Naive thymus-derived CD4-positive, alpha-beta T cell (primary cell): ENCODE measurements at regions not wholly inside any gene's neighbourhood (a gene's known extent, or its start where the extent isn't known, plus 50 kb on each side); places are given as distances from the start of the nearest gene placed in this dataset.

Experiments used
- ATAC-seq: fragments of 150-1000 bp; cut with Tn5 transposase; 2 replicates; pipeline ENCODE4 v1.10.0; 2021; ENCODE audit warnings: mild to moderate bottlenecking, moderate library complexity
- CTCF ChIA-PET: fragments of 350-600 bp; sonication (Branson Sonifier 250); formaldehyde crosslinking; loops from one replicate; lab custom pipeline; 2021; ENCODE audit warnings: antibody characterized with exemption; lab: Charles Lee
- POLR2A ChIA-PET: fragments of 350-600 bp; sonication (Branson Sonifier 250); formaldehyde crosslinking; loops from one replicate; lab custom pipeline; 2021; ENCODE audit warnings: antibody characterized with exemption, inconsistent platforms; lab: Charles Lee
- DNase-seq, 9 donors: peaks; one replicate each; pipeline versions ENCODE4 v3.0.0 to v3.0.0-alpha.2; 2020 to 2022; ENCODE audit warnings: mixed read lengths in 1 of 9
- H3K27ac ChIP-seq: one replicate; pipeline ENCODE4 v1.7.0; 2013; ENCODE audit warnings: mild to moderate bottlenecking, low read depth, low read length, moderate library complexity
- H3K27me3 ChIP-seq, 2 donors: one replicate each; pipeline ENCODE4 v1.7.0; 2013; ENCODE audit warnings: low read length in 2 of 2, mild to moderate bottlenecking in 2 of 2, moderate library complexity in 2 of 2; ENCODE audit not compliant: control insufficient read depth in 2 of 2, insufficient read depth in 2 of 2
- H3K36me3 ChIP-seq, 3 experiments: 1 replicate in 2 of 3; 2 replicates in 1 of 3; pipeline ENCODE4 v1.7.0; 2013; ENCODE audit warnings: low read length in 3 of 3, mild to moderate bottlenecking in 3 of 3, moderate library complexity in 1 of 3; ENCODE audit not compliant: insufficient read depth in 3 of 3, control insufficient read depth in 2 of 3
- H3K4me1 ChIP-seq, 2 donors: one replicate each; pipeline ENCODE4 v1.7.0; 2013; ENCODE audit warnings: low read length in 2 of 2, mild to moderate bottlenecking in 2 of 2, moderate library complexity in 1 of 2; ENCODE audit not compliant: control insufficient read depth in 2 of 2, insufficient read depth in 2 of 2
- H3K4me3 ChIP-seq: 2 replicates; pipeline ENCODE4 v1.7.0; 2013; ENCODE audit warnings: mild to moderate bottlenecking, low read length
- H3K9me3 ChIP-seq, 3 experiments: 1 replicate in 2 of 3; 2 replicates in 1 of 3; pipeline ENCODE4 v1.7.0; 2013; ENCODE audit warnings: low read length in 3 of 3; ENCODE audit not compliant: control insufficient read depth in 2 of 3
- H3K27ac Mint-ChIP-seq, 9 donors: one replicate each; pipeline ENCODE4 v1.8.0; 2020 to 2022; ENCODE audit warnings: mixed read lengths in 9 of 9, mild to moderate bottlenecking in 8 of 9, moderate library complexity in 5 of 9, inconsistent platforms in 2 of 9
- H3K27me3 Mint-ChIP-seq, 5 donors: one replicate each; pipeline ENCODE4 v1.8.0; 2021 to 2022; ENCODE audit warnings: mixed read lengths in 5 of 5, mild to moderate bottlenecking in 1 of 5
- H3K36me3 Mint-ChIP-seq, 5 donors: one replicate each; pipeline ENCODE4 v1.8.0; 2020 to 2022; ENCODE audit warnings: mixed read lengths in 5 of 5, mild to moderate bottlenecking in 3 of 5, inconsistent platforms in 1 of 5
- H3K4me1 Mint-ChIP-seq, 7 donors: one replicate each; pipeline ENCODE4 v1.8.0; 2020 to 2022; ENCODE audit warnings: mixed read lengths in 7 of 7, mild to moderate bottlenecking in 3 of 7, inconsistent platforms in 1 of 7
- H3K4me3 Mint-ChIP-seq, 10 donors: one replicate each; pipeline ENCODE4 v1.8.0; 2020 to 2022; ENCODE audit warnings: mild to moderate bottlenecking in 10 of 10, mixed read lengths in 10 of 10, moderate library complexity in 6 of 10, inconsistent platforms in 2 of 10
- H3K9me3 Mint-ChIP-seq, 11 donors: one replicate each; pipeline ENCODE4 v1.8.0; 2020 to 2022; ENCODE audit warnings: mixed read lengths in 11 of 11, mild to moderate bottlenecking in 4 of 11, inconsistent platforms in 1 of 11, moderate library complexity in 1 of 11
- intact Hi-C, 2 donors: fragments of 100-400 bp; cut with micrococcal nuclease; formaldehyde crosslinking; loops; one replicate each; pipeline ENCODE4 v1.15.1; 2023

- CTCF ChIA-PET = no interaction called here
- intact Hi-C loops = no loop called here
- POLR2A ChIA-PET = no interaction called here
Measured at GRCh38 chr11:69348414-69349235, 54.7 kb downstream of the MYEOV start.

GRCh38 chr11:69350040-69350439 lies 56.1 kb downstream of the MYEOV start:
- H3K4me3 Mint-ChIP-seq = no peak overlapping the region
- H3K4me1 ChIP-seq = no peaks in the 10 kb centered on the region
- CTCF ChIA-PET = no interaction called here
- H3K27me3 ChIP-seq = no peaks in the 10 kb centered on the region
- no peak overlapping the region for H3K4me3 ChIP-seq
- peaks cover 0 to 6% (median 3%) of the 10 kb centered on the region in 5 donors for H3K27me3 Mint-ChIP-seq
- H3K9me3 ChIP-seq = peaks cover 0 to 7% (median 0%) of the 10 kb centered on the region in 3 experiments
- peaks cover 0 to 6% (median 0%) of the 10 kb centered on the region in 7 donors for H3K4me1 Mint-ChIP-seq
- ATAC-seq (no peak), DNase-seq (no peak)
- H3K36me3 ChIP-seq = no peaks in the 10 kb centered on the region
- H3K27ac Mint-ChIP-seq = no peak overlapping the region
- H3K36me3 Mint-ChIP-seq = peaks cover 0 to 9% (median 0%) of the 10 kb centered on the region in 5 donors
- H3K27ac ChIP-seq = no peak overlapping the region
- H3K9me3 Mint-ChIP-seq = peaks cover 0 to 17% (median 5%) of the 10 kb centered on the region in 11 donors
- POLR2A ChIA-PET = no interaction called here
- intact Hi-C loops = no loop called here

More at GRCh38 chr11:69348414-69349235, 54.7 kb downstream of the MYEOV start:
- Histone ChIP-seq H3K36me3 (no peaks in the 10 kb centered on the region), H3K9me3 (peaks cover 0 to 7% (median 0%) of the 10 kb centered on the region in 3 experiments), H3K27me3 (no peaks in the 10 kb centered on the region), H3K4me3 (no peak overlapping the region), H3K4me1 (no peaks in the 10 kb centered on the region), H3K27ac (no peak overlapping the region)
- no peak overlapping the region for H3K4me3 Mint-ChIP-seq
- peaks cover 0 to 9% (median 0%) of the 10 kb centered on the region in 5 donors for H3K36me3 Mint-ChIP-seq
- H3K4me1 Mint-ChIP-seq = peaks cover 0 to 6% (median 0%) of the 10 kb centered on the region in 7 donors
- ATAC-seq = no peak
- H3K27me3 Mint-ChIP-seq = peaks cover 0 to 6% (median 3%) of the 10 kb centered on the region in 5 donors
- DNase-seq = peak in 1 of 9 donors; percentile 16
- H3K9me3 Mint-ChIP-seq = peaks cover 0 to 17% (median 5%) of the 10 kb centered on the region in 11 donors
- no peak overlapping the region for H3K27ac Mint-ChIP-seq

DNA sequence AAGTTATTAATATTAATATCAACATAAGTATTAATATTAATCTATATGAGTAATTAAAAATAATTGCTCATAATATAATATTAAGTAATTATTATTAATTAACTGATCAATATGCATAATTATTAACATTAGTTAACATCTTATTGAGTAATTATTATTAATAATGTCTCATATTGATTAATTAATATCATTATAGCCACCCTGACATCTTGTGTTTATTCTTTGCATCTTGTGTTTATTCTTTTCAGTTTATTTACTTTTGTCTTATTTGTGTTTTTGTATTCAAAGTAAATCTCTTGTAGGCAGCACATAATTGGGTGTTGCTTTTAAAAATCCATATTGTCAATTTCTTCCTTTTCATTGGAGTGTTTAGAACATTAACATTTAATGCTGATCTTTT lies 56.6 kb downstream of the MYEOV start:
- no peaks in the 10 kb centered on the region for H3K27me3 ChIP-seq
- no peak overlapping the region for H3K4me3 Mint-ChIP-seq
- DNase-seq (no peak), ATAC-seq (no peak)
- H3K27me3 Mint-ChIP-seq = peaks cover 0 to 6% (median 2%) of the 10 kb centered on the region in 5 donors
- H3K36me3 Mint-ChIP-seq = peaks cover 0 to 9% (median 0%) of the 10 kb centered on the region in 5 donors
- no peaks in the 10 kb centered on the region for H3K4me1 ChIP-seq
- H3K27ac Mint-ChIP-seq = no peak overlapping the region
- peaks cover 0 to 6% (median 0%) of the 10 kb centered on the region in 7 donors for H3K4me1 Mint-ChIP-seq
- H3K9me3 ChIP-seq = peaks cover 0 to 7% (median 0%) of the 10 kb centered on the region in 3 experiments
- POLR2A ChIA-PET = no interaction called here
- CTCF ChIA-PET = no interaction called here
- no peaks in the 10 kb centered on the region for H3K36me3 ChIP-seq
- no peak overlapping the region for H3K27ac ChIP-seq
- H3K4me3 ChIP-seq = no peak overlapping the region
- intact Hi-C loops = no loop called here
- peaks cover 0 to 17% (median 5%) of the 10 kb centered on the region in 11 donors for H3K9me3 Mint-ChIP-seq

- ChIA-PET POLR2A (no interaction called here), CTCF (no interaction called here)
- no peak overlapping the region for H3K4me3 Mint-ChIP-seq
- peaks cover 0 to 17% (median 5%) of the 10 kb centered on the region in 11 donors for H3K9me3 Mint-ChIP-seq
- H3K4me3 ChIP-seq = no peak overlapping the region
- no peaks in the 10 kb centered on the region for H3K27me3 ChIP-seq
- H3K27ac ChIP-seq = no peak overlapping the region
- H3K36me3 Mint-ChIP-seq = peaks cover 0 to 9% (median 0%) of the 10 kb centered on the region in 5 donors
- peaks cover 0 to 7% (median 0%) of the 10 kb centered on the region in 3 experiments for H3K9me3 ChIP-seq
- no peak for DNase-seq
- peaks cover 0 to 6% (median 0%) of the 10 kb centered on the region in 7 donors for H3K4me1 Mint-ChIP-seq
- H3K27ac Mint-ChIP-seq = no peak overlapping the region
- no peaks in the 10 kb centered on the region for H3K36me3 ChIP-seq
- no peaks in the 10 kb centered on the region for H3K4me1 ChIP-seq
- no peak for ATAC-seq
- peaks cover 0 to 6% (median 4%) of the 10 kb centered on the region in 5 donors for H3K27me3 Mint-ChIP-seq
- intact Hi-C loops = no loop called here
Measured at GRCh38 chr11:69351460-69351859, 57.5 kb downstream of the MYEOV start.

DNA sequence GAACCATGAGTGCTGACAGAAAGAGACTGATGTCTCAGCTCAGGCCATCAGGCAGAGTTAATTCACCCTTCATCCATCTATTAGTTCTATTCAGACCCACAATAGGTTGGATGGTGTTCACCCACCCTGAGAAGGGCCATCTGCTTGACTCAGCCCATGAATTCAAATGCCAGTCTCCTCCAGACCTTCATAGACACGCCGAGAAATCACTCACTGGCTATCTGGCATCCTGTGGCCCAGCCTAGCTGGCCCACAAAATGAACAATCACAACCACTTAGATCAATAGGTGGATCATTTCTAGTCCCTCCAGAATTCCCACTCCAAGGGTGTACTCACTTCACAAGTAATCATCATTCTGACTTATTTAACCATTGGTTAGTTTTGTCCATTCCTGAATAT lies 58.2 kb downstream of the MYEOV start:
- intact Hi-C loops = no loop called here
- POLR2A ChIA-PET = no interaction called here
- H3K9me3 Mint-ChIP-seq = peaks cover 0 to 17% (median 5%) of the 10 kb centered on the region in 11 donors
- Histone ChIP-seq H3K27ac (no peak overlapping the region), H3K9me3 (peaks cover 0 to 7% (median 0%) of the 10 kb centered on the region in 3 experiments), H3K4me3 (no peak overlapping the region), H3K27me3 (no peaks in the 10 kb centered on the region), H3K36me3 (no peaks in the 10 kb centered on the region), H3K4me1 (no peaks in the 10 kb centered on the region)
- no peak overlapping the region for H3K27ac Mint-ChIP-seq
- CTCF ChIA-PET = interaction anchor here (0.6 kb wide), 1 partner anchor 541 kb away, joined by 4 read pairs; no protein-coding TSS in a partner anchor
- DNase-seq (peak in 1 of 9 donors; percentile 4), ATAC-seq (no peak)
- peaks cover 0 to 6% (median 4%) of the 10 kb centered on the region in 5 donors for H3K27me3 Mint-ChIP-seq
- H3K4me1 Mint-ChIP-seq = peaks cover 0 to 6% (median 0%) of the 10 kb centered on the region in 7 donors
- no peak overlapping the region for H3K4me3 Mint-ChIP-seq
- peaks cover 0 to 9% (median 0%) of the 10 kb centered on the region in 5 donors for H3K36me3 Mint-ChIP-seq

GRCh38 chr11:69352715-69353319 lies 58.9 kb downstream of the MYEOV start:
- peak; percentile 52 for ATAC-seq
- H3K4me1 Mint-ChIP-seq = peaks cover 0 to 6% (median 0%) of the 10 kb centered on the region in 7 donors
- intact Hi-C loops = no loop called here
- ChIA-PET POLR2A (no interaction called here), CTCF (interaction anchor here (0.6 kb wide), 2 partner anchors 403 to 542 kb away, joined by 3 to 4 read pairs; no protein-coding TSS in a partner anchor)
- DNase-seq = peak in 1 of 9 donors; percentile 40
- Histone ChIP-seq H3K4me3 (no peak overlapping the region), H3K36me3 (no peaks in the 10 kb centered on the region), H3K4me1 (no peaks in the 10 kb centered on the region), H3K27me3 (no peaks in the 10 kb centered on the region), H3K27ac (no peak overlapping the region), H3K9me3 (peaks cover 0 to 7% (median 0%) of the 10 kb centered on the region in 3 experiments)
- no peak overlapping the region for H3K27ac Mint-ChIP-seq
- H3K27me3 Mint-ChIP-seq = peaks cover 0 to 6% (median 2%) of the 10 kb centered on the region in 5 donors
- peaks cover 0 to 9% (median 0%) of the 10 kb centered on the region in 5 donors for H3K36me3 Mint-ChIP-seq
- peaks cover 0 to 17% (median 5%) of the 10 kb centered on the region in 11 donors for H3K9me3 Mint-ChIP-seq
- H3K4me3 Mint-ChIP-seq = no peak overlapping the region
